MM.1S (cell line): ENCODE measurements at regions not wholly inside any gene's neighbourhood (a gene's known extent, or its start where the extent isn't known, plus 50 kb on each side); places are given as distances from the start of the nearest gene placed in this dataset.

Experiments
- DNase-seq: peaks from one replicate; pipeline ENCODE4 v3.0.0-alpha.2; 2015
- H2AFZ ChIP-seq: fragments of 300-600 bp; sonication (generic); 2 replicates; pipeline ENCODE4 v1.6.0; 2016; ENCODE audit warnings: antibody characterized with exemption, low read length
- H3F3A ChIP-seq: fragments of 300-600 bp; sonication (generic); 2 replicates; pipeline ENCODE4 v1.6.1; 2016; ENCODE audit warnings: mild to moderate bottlenecking, antibody characterized with exemption, low read length, moderate library complexity, mixed read lengths; ENCODE audit not compliant: insufficient read depth
- H3K27ac ChIP-seq: fragments of 300-600 bp; sonication (generic); 2 replicates; pipeline ENCODE4 v1.5.1; 2016; ENCODE audit warnings: mild to moderate bottlenecking, low read length
- H3K27me3 ChIP-seq: fragments of 300-600 bp; sonication (generic); replicated peaks from 2 replicates; pipeline ENCODE4 v1.6.0; 2016; ENCODE audit warnings: low read length; ENCODE audit not compliant: insufficient read depth
- H3K36me3 ChIP-seq: fragments of 300-600 bp; sonication (generic); replicated peaks from 2 replicates; pipeline ENCODE4 v1.6.1; 2016; ENCODE audit warnings: mild to moderate bottlenecking, low read length, mixed read lengths; ENCODE audit not compliant: insufficient read depth
- H3K4me1 ChIP-seq: fragments of 300-600 bp; sonication (generic); 2 replicates; pipeline ENCODE4 v1.6.1; 2016; ENCODE audit warnings: low read length, mixed read lengths
- H3K4me2 ChIP-seq: fragments of 300-600 bp; sonication (generic); 2 replicates; pipeline ENCODE4 v1.6.0; 2016; ENCODE audit warnings: low read depth, low read length
- H3K4me3 ChIP-seq: fragments of 300-600 bp; sonication (generic); 2 replicates; pipeline ENCODE4 v1.5.1; 2016; ENCODE audit warnings: low read length, mixed read lengths
- H3K79me2 ChIP-seq: fragments of 300-600 bp; sonication (generic); 2 replicates; pipeline ENCODE4 v1.6.1; 2016; ENCODE audit warnings: mixed run types, low read length, mixed read lengths
- H3K9ac ChIP-seq: fragments of 300-600 bp; sonication (generic); 2 replicates; pipeline ENCODE4 v1.6.1; 2016; ENCODE audit warnings: low read length, mixed read lengths
- H3K9me2 ChIP-seq: fragments of 300-600 bp; sonication (generic); replicated peaks from 2 replicates; pipeline ENCODE4 v1.6.1; 2016; ENCODE audit warnings: mild to moderate bottlenecking, low read length, mixed read lengths; ENCODE audit not compliant: insufficient read depth
- H3K9me3 ChIP-seq: fragments of 300-600 bp; sonication (generic); replicated peaks from 2 replicates; pipeline ENCODE4 v1.6.1; 2016; ENCODE audit warnings: mild to moderate bottlenecking, low read length, mixed read lengths; ENCODE audit not compliant: insufficient read depth
- H4K20me1 ChIP-seq: fragments of 300-600 bp; sonication (generic); 2 replicates; pipeline ENCODE4 v1.6.1; 2016; ENCODE audit warnings: mild to moderate bottlenecking, low read length, moderate library complexity, mixed read lengths; ENCODE audit not compliant: insufficient read depth
- CTCF ChIP-seq: fragments of 300-600 bp; sonication (generic); IDR thresholded peaks from 2 replicates; pipeline ENCODE4 v1.5.1; 2016; ENCODE audit warnings: antibody characterized with exemption, low read length, mixed read lengths
- EZH2 ChIP-seq: fragments of 300-600 bp; sonication (generic); optimal IDR thresholded peaks from 2 replicates; pipeline ENCODE3; 2017; ENCODE audit warnings: low read depth, mild to moderate bottlenecking, antibody characterized with exemption, low read length, mixed read lengths
- EZH2phosphoT487 ChIP-seq: fragments of 300-600 bp; sonication (generic); IDR thresholded peaks from 2 replicates; pipeline ENCODE4 v1.6.1; 2018; ENCODE audit warnings: antibody characterized with exemption, low read length

GRCh38 chr12:95416111-95416636 is 57.8 kb upstream of the METAP2 start:
- no peaks in the 10 kb centered on the region for H4K20me1 ChIP-seq
- no peak overlapping the region for H3K9ac ChIP-seq
- H3K36me3 ChIP-seq, result no peaks in the 10 kb centered on the region
- H3K4me1 ChIP-seq, result no peaks in the 10 kb centered on the region
- H2AFZ ChIP-seq, result no peak overlapping the region
- H3K27ac ChIP-seq, result no peak overlapping the region
- DNase-seq, result no peak
- H3K9me3 ChIP-seq, result no peaks in the 10 kb centered on the region
- TF ChIP-seq EZH2, result no peak
- TF ChIP-seq CTCF, result no peak
- no peak for TF ChIP-seq EZH2phosphoT487
- no peak overlapping the region for H3K4me3 ChIP-seq
- no peaks in the 10 kb centered on the region for H3K79me2 ChIP-seq
- H3K9me2 ChIP-seq, result no peaks in the 10 kb centered on the region
- no peaks in the 10 kb centered on the region for H3F3A ChIP-seq
- H3K27me3 ChIP-seq, result no peaks in the 10 kb centered on the region
- no peak overlapping the region for H3K4me2 ChIP-seq

GRCh38 chr12:95417372-95417771 is 56.6 kb upstream of the METAP2 start:
- Histone ChIP-seq H3K4me3 (no peak overlapping the region), H4K20me1 (no peaks in the 10 kb centered on the region), H3K27me3 (no peaks in the 10 kb centered on the region), H3F3A (no peaks in the 10 kb centered on the region), H3K27ac (no peak overlapping the region), H3K9me2 (no peaks in the 10 kb centered on the region), H3K79me2 (no peaks in the 10 kb centered on the region), H3K4me1 (no peaks in the 10 kb centered on the region), H3K9me3 (no peaks in the 10 kb centered on the region), H2AFZ (no peak overlapping the region), H3K36me3 (no peaks in the 10 kb centered on the region), H3K4me2 (no peak overlapping the region), H3K9ac (no peak overlapping the region)
- TF ChIP-seq CTCF (no peak), EZH2phosphoT487 (no peak), EZH2 (no peak)
- DNase-seq, result no peak

GRCh38 chr12:95418142-95418541 is 55.8 kb upstream of the METAP2 start:
- no peaks in the 10 kb centered on the region for H3K9me3 ChIP-seq
- H3K4me2 ChIP-seq, result no peak overlapping the region
- no peak overlapping the region for H3K27ac ChIP-seq
- no peaks in the 10 kb centered on the region for H3K36me3 ChIP-seq
- H3K79me2 ChIP-seq, result no peaks in the 10 kb centered on the region
- no peaks in the 10 kb centered on the region for H3K27me3 ChIP-seq
- H2AFZ ChIP-seq, result no peak overlapping the region
- H3F3A ChIP-seq, result no peaks in the 10 kb centered on the region
- H4K20me1 ChIP-seq, result no peaks in the 10 kb centered on the region
- DNase-seq, result no peak
- no peak overlapping the region for H3K4me3 ChIP-seq
- H3K9ac ChIP-seq, result no peak overlapping the region
- no peaks in the 10 kb centered on the region for H3K4me1 ChIP-seq
- no peaks in the 10 kb centered on the region for H3K9me2 ChIP-seq
- TF ChIP-seq EZH2 (no peak), CTCF (no peak), EZH2phosphoT487 (no peak)
